GM21737 (cell line): ENCODE measurements at regions not wholly inside any gene's neighbourhood (a gene's known extent, or its start where the extent isn't known, plus 50 kb on each side); places are given as distances from the start of the nearest gene placed in this dataset.

Experiments used
- ATAC-seq: cut with Tn5 transposase; IDR thresholded peaks from one replicate; pipeline ENCODE4 v1.9.1; 2021; ENCODE audit warnings: mild to moderate bottlenecking, moderate library complexity; ENCODE audit not compliant: unreplicated experiment

GRCh38 chr16:63983401-63983800 is 1138.5 kb downstream of the CDH11 start:
- no peak for ATAC-seq

DNA sequence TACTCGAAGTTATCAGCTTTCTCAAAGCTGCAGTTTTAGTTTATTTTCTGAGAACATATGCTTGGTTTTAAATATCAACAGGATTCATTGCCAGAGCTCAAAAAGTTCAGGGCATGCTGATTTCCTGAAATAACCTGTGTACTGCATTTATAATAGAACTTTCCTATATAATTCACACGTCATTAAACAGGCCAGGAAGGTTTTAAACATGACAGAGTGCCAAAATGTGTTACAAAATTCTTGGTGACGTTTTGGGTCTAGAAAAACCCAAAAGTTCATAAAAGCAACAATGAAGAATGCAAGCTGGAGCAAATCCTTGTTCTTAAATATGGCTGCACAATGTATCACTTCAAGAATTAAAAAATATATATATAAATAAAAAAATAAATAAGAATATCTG is 1139.1 kb downstream of the CDH11 start:
- no peak for ATAC-seq

DNA sequence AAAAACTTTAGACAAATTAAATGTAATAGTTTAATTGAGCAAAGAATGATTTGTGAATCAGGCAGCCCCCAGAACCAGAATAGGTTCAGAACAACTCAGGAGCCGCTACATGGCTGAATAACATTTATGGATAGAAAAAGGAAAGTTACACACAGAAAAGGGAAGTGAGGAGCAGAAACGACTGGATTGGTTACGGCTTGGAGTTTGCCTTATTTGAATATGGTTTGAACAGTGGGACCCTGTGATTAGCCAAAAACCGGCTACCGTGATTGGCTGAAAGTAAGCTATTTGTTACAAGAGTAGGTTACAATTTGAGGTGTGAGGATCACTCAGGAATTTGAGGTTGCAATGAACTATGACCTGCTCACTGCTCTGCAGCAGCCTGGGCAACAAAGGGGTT is 1139.8 kb downstream of the CDH11 start:
- ATAC-seq = no peak

- no peak for ATAC-seq
These were observed 1140.2 kb downstream of the CDH11 start for GRCh38 chr16:63981639-63982038.

- ATAC-seq = no peak
These were observed 1141.1 kb downstream of the CDH11 start for GRCh38 chr16:63980763-63981162.

DNA sequence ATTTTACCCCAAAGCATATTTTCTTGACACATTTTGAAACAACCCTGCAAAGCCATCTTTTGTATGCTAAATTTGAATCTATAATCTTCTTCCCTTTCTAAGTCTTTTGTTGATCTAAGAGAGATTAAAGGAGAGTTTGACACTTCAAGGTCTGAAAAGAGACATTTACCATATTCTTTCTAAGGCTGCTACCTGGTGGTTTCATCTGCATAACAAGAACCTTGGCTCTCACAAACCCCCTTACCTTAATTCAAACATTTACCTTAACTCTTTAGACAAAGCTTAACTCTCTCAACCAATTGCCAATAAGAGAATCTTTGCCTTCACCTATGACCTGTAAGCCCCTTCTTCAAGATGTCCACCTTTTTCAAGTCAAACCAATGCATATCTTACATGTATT is 1143.6 kb downstream of the CDH11 start:
- ATAC-seq = no peak

DNA sequence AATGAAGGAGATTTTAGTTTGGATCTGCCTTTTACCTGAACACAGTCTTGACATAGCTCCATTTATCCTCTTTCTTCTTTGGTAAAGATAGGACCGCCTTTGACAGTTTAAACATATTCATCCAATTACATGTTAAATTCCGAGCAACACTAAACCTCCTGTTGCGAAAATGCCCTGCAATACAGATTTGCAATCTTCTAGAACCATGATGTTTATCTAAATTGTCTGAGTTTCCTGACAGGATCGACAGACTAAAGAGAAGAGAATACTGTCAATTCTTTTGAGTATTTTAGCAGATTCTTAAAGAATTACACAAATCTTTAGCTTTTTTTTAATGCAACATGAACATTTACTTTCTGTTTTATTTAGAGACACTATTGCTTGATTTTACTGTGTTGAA is 1145.5 kb downstream of the CDH11 start:
- ATAC-seq = no peak

DNA sequence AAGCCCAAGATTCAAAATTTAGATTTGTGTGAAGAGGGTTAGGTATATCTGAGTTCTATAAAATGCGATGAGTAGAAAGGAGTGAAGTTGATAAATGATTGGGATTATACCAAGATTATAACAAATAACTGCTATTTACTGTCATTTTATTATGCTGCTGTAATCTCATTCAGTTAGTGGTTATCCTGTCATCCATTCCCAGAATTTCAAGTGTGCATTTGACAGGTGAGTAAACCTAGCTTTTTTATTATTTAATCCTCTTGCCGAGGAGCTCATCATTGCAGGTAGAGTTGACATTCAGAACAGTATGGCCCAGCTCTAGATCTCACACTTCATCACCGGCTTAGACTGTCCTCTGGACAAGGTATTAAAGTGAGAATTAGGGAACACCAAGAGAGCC is 1146.2 kb downstream of the CDH11 start:
- no peak for ATAC-seq

DNA sequence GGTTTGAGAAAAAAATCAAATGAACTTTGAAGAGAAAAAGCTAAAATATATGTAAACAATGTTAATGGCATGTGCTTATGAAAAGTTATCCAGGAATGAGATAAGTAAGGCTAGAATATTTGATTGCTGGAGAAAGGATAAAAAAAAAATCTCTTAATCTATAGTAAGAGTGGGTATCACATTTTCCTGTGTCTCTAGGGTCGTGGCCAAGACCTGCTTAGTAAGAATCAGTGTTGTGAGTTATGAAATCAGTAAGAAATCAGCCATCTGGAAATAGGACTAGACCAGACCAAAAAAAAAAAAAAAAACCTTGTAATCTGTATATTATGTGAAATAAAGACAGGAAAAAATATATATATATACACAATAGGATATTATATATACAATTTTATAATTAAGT is 1153.9 kb downstream of the CDH11 start:
- ATAC-seq = no peak

GRCh38 chr16:63960321-63960720 is 1161.5 kb downstream of the CDH11 start:
- ATAC-seq = no peak

DNA sequence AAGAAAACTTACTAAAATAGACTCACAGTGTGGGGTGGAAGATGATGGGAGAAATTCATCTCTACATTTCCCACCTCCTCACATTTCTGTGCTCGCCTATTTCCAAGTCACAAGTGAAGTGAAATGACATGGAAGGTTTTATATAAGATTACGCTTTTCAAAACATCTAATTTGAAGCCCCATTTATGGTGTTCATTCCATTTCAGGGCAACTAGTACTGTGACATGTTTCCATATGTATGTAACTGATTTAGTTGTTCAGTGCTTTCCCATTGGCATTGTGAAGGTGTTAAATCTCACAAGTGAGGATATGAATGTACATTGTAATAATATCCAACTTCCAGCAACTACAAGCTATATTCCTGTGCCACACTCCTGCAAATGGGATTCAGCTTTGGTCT is 1174.8 kb downstream of the CDH11 start:
- no peak for ATAC-seq

GRCh38 chr16:63945806-63946205 is 1176.1 kb downstream of the CDH11 start:
- ATAC-seq = no peak

DNA sequence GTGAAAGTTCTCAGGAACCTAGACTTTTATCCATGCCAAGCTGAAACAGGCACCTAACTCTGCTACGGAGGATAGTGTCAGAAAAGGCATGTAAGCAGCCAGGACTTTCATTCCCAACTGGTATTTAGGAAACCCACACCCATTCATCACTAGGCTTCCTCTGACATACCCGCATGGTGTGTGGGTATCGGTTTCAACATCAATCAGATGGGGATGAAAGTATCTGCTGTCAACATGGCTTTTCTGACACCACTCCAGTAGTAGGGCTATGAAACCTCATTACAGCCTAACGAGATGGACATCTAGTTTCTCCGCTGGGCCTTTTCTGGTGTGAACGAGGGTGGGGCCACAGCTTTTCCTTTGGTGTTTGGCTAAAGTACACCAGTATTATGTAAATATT is 1178.3 kb downstream of the CDH11 start:
- no peak for ATAC-seq

DNA sequence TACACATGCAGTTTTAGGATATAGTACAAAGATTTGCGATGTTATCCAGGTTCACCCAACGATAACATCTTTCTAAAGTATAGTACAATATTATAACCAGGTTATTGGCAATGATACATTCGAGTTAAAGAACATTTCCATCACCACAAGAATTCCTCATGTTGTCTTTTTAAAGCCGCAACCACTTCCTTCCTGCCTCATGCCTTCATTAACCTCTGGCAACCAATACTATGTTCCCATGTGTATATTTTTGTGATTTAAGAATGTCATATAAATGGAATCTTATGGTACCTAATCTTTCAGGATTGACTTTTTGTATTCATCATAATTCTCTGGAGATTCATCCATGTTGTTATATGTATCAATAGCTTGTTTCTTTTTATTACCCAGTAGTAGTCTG is 1183.2 kb downstream of the CDH11 start:
- no peak for ATAC-seq

- no peak for ATAC-seq
These were observed 1188.0 kb downstream of the CDH11 start for GRCh38 chr16:63933841-63934240.

- ATAC-seq = no peak
These were observed 1193.4 kb downstream of the CDH11 start for GRCh38 chr16:63928421-63928820.

- ATAC-seq = no peak
These were observed 1196.6 kb downstream of the CDH11 start for GRCh38 chr16:63925221-63925620.

DNA sequence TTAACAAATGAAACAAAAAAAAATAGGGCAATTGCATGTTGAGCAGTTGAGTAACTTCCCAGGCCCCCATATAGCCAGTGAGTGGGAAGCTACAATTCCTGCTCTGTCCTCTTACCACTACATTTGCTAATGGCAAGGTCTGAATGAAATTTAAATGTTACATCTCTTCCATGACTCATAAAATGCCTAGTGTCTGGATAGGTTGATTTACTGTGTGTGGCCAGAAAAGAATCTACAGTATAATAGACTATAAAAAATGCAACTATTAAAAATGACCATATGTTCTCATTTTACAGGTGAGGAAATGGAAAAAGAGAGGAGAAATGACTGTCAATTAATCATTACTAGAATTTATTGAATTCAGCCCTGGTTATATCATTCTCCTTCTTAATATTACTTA is 1199.3 kb downstream of the CDH11 start:
- ATAC-seq = no peak

DNA sequence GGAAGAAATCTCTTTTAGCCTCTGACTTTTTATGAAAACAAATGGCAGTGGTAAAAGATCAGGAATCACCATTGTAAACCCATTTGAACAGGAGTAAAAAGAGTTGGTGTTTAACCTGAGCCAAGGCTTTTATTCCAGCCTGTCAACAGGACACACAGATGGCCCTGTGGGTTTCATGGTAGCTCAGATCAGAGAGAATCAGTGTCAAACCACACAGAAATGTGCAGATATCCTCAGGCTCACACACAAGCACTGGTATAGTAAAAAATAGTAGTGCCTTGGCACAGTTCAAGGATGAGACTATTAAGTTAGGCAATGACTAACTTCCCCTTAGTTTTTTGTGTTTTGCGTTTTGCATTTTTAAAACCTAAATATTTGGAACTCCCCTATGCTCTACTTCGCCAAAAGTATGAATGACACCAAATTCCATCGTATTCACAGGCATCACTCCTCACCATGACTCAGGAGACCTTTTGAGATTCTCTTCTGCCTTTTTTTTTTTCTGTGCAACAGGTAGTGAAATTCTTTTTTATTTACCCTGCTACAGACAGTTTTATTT is 1200.0 kb downstream of the CDH11 start:
- no peak for ATAC-seq

GRCh38 chr16:63913290-63913689 is 1208.6 kb downstream of the CDH11 start:
- no peak for ATAC-seq

DNA sequence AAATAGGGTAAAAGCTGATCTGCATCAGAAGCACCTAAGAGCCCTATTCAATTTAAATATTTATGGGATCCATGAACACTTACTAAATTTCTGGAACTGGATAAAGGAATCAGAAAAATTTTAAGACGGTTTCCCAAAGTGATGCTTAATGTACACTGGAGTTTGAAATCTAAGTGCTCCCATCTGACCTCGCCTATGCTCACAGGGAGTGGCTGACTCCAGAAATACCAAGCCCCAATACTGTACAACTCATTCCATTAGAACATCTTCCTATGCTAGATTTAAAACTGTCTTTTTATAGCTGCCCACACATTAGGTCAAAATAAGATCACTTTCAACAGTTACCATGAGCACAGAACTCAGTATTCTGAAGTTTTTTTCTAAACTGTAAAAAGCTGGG is 1214.6 kb downstream of the CDH11 start:
- no peak for ATAC-seq

GRCh38 chr16:63904930-63905329 is 1216.9 kb downstream of the CDH11 start:
- ATAC-seq = no peak

GRCh38 chr16:63904182-63904581 is 1217.7 kb downstream of the CDH11 start:
- ATAC-seq = no peak
